A549 (cell line): ENCODE measurements at regions not wholly inside any gene's neighbourhood (a gene's known extent, or its start where the extent isn't known, plus 50 kb on each side); places are given as distances from the start of the nearest gene placed in this dataset.

Source experiments
- ATAC-seq, 2 experiments: fragments of 200-7000 bp in 1 of 2; fragments of >200 bp in 1 of 2; cut with Nextera tagmentation in 1 of 2; cut with Tn5 transposase in 1 of 2; 3 replicates each; pipeline versions ENCODE4 v1.8.0 to v1.9.1; 2018 to 2020; ENCODE audit warnings: mild to moderate bottlenecking in 1 of 2, moderate library complexity in 1 of 2
- CTCF ChIA-PET: fragments of 300-600 bp; sonication (Branson Sonifier 250); formaldehyde crosslinking; extraction: SDS; loops from one replicate; lab custom pipeline; 2021; ENCODE audit warnings: antibody characterized with exemption, inconsistent platforms; lab: Yijun Ruan, JAX
- POLR2A ChIA-PET: fragments of 350-600 bp; formaldehyde crosslinking; extraction: SDS; loops from one replicate; lab custom pipeline; 2021; ENCODE audit warnings: antibody characterized with exemption, inconsistent platforms; lab: Yijun Ruan, JAX
- DNase-seq, 2 experiments: peaks; one replicate each; pipeline versions ENCODE4 v3.0.0 to v3.0.0-alpha.2; 2011 to 2016; ENCODE audit warnings: low read depth in 1 of 2, low spot score in 1 of 2
- FAIRE-seq: peaks from 2 replicates; lab custom pipeline; 2011; peaks lifted over from hg19 to GRCh38; lab: Jason Lieb, UNC
- H3K27ac ChIP-seq, 2 experiments: fragments of >200 bp; sonication (Bioruptor Twin); formaldehyde crosslinking; 3 replicates each; pipeline ENCODE4 v1.5.1; 2016 to 2017
- H3K4me1 ChIP-seq: fragments of >200 bp; sonication (Bioruptor Twin); formaldehyde crosslinking; 3 replicates; pipeline ENCODE4 v1.6.1; 2016
- H3K4me2 ChIP-seq: fragments of >200 bp; sonication (Bioruptor Twin); formaldehyde crosslinking; 3 replicates; pipeline ENCODE4 v1.6.1; 2016
- H3K4me3 ChIP-seq: fragments of >200 bp; sonication (Bioruptor Twin); formaldehyde crosslinking; 3 replicates; pipeline ENCODE4 v1.5.1; 2016
- H3K9me3 ChIP-seq: fragments of >200 bp; sonication (Bioruptor Twin); formaldehyde crosslinking; 3 replicates; pipeline ENCODE4 v1.6.1; 2016
- BCL3 ChIP-seq: fragments of >200 bp; sonication (Bioruptor Twin); formaldehyde crosslinking; IDR thresholded peaks from 3 replicates; pipeline ENCODE4 v1.6.1; 2016
- BHLHE40 ChIP-seq: IDR thresholded peaks from 2 replicates; pipeline ENCODE4 v1.6.1; 2012; ENCODE audit warnings: low read depth, low read length, inconsistent platforms
- CBX8 ChIP-seq: fragments of 200-600 bp; sonication (generic); IDR thresholded peaks from 2 replicates; pipeline ENCODE4 v1.6.1; 2016
- CHD4 ChIP-seq: fragments of 200-600 bp; sonication (generic); IDR thresholded peaks from 2 replicates; pipeline ENCODE4 v1.6.1; 2016; ENCODE audit warnings: antibody characterized with exemption, mild to moderate bottlenecking, borderline replicate concordance
- EHF ChIP-seq: fragments of 250-450 bp; sonication (Bioruptor Pico); IDR thresholded peaks from 2 replicates; pipeline ENCODE4 v1.5.0; 2020; ENCODE audit warnings: mild to moderate bottlenecking
- EP300 ChIP-seq, 2 experiments: fragments of >200 bp; sonication (Bioruptor Twin); formaldehyde crosslinking; IDR thresholded peaks; 2 replicates in 1 of 2; 3 replicates in 1 of 2; pipeline ENCODE4 v1.6.1; 2016 to 2017
- FOSL2 ChIP-seq, 2 experiments: fragments of 450-650 bp in 1 of 2; fragments of >200 bp in 1 of 2; sonication (Bioruptor Twin) in 1 of 2; formaldehyde crosslinking; IDR thresholded peaks; 2 replicates each; pipeline versions ENCODE4 v1.5.0 to v1.6.1; 2016 to 2020; ENCODE audit warnings: mild to moderate bottlenecking in 1 of 2, moderate library complexity in 1 of 2
- FOXS1 ChIP-seq: fragments of 250-450 bp; sonication (Bioruptor Pico); IDR thresholded peaks from 2 replicates; pipeline ENCODE4 v1.5.0; 2020; ENCODE audit warnings: mild to moderate bottlenecking, moderate library complexity
- HES2 ChIP-seq: fragments of >200 bp; sonication (Bioruptor Twin); formaldehyde crosslinking; IDR thresholded peaks from 2 replicates; pipeline ENCODE4 v1.6.1; 2016
- HEYL ChIP-seq: fragments of 250-450 bp; sonication (Bioruptor Pico); IDR thresholded peaks from 2 replicates; pipeline ENCODE4 v1.8.0; 2021; ENCODE audit warnings: mild to moderate bottlenecking, moderate library complexity
- HOXB13 ChIP-seq: fragments of 250-450 bp; sonication (Bioruptor Pico); IDR thresholded peaks from 2 replicates; pipeline ENCODE4 v1.5.0; 2020; ENCODE audit warnings: low read depth, mild to moderate bottlenecking, moderate library complexity
- HOXB5 ChIP-seq: fragments of 250-450 bp; sonication (Bioruptor Pico); IDR thresholded peaks from 2 replicates; pipeline ENCODE4 v1.5.0; 2020; ENCODE audit warnings: mild to moderate bottlenecking, moderate library complexity
- JUN ChIP-seq, 2 experiments: fragments of >200 bp; sonication (Bioruptor Twin); formaldehyde crosslinking; IDR thresholded peaks; 2 replicates in 1 of 2; 3 replicates in 1 of 2; pipeline ENCODE4 v1.6.1; 2016 to 2017
- KDM1A ChIP-seq: fragments of 200-600 bp; sonication (generic); IDR thresholded peaks from 2 replicates; pipeline ENCODE4 v1.6.1; 2016; ENCODE audit warnings: low read depth, mild to moderate bottlenecking
- KDM5A ChIP-seq: fragments of 200-600 bp; sonication (generic); IDR thresholded peaks from 2 replicates; pipeline ENCODE4 v1.6.1; 2016; ENCODE audit warnings: antibody characterized with exemption, mild to moderate bottlenecking
- MYC ChIP-seq: IDR thresholded peaks from 2 replicates; pipeline ENCODE4 v1.6.1; 2012; ENCODE audit warnings: mild to moderate bottlenecking, inconsistent platforms, low read length, improper control_type of control experiment, borderline replicate concordance
- NFE2L2 ChIP-seq: fragments of 150-350 bp; conservative IDR thresholded peaks from 2 replicates; pipeline ENCODE4 v1.6.1; 2014; ENCODE audit warnings: low read length
- POLR2A ChIP-seq: IDR thresholded peaks from 2 replicates; pipeline ENCODE4 v1.6.1; 2012; ENCODE audit warnings: mild to moderate bottlenecking, low read length
- RCOR1 ChIP-seq: fragments of 150-350 bp; IDR thresholded peaks from 2 replicates; pipeline ENCODE4 v1.6.1; 2014; ENCODE audit warnings: antibody characterized with exemption, low read length, low read depth
- REST ChIP-seq: fragments of 200-600 bp; sonication (generic); IDR thresholded peaks from 2 replicates; pipeline ENCODE4 v1.6.1; 2016; ENCODE audit warnings: antibody characterized with exemption, mild to moderate bottlenecking, moderate library complexity
- RFX5 ChIP-seq: fragments of 450-650 bp; IDR thresholded peaks from 2 replicates; pipeline ENCODE4 v1.7.1; 2014; ENCODE audit warnings: antibody characterized with exemption, mild to moderate bottlenecking, moderate library complexity
- RNF2 ChIP-seq: fragments of 200-600 bp; sonication (generic); IDR thresholded peaks from 2 replicates; pipeline ENCODE4 v1.6.1; 2016; ENCODE audit warnings: low read depth, mild to moderate bottlenecking, antibody characterized with exemption, moderate library complexity, borderline replicate concordance
- TP53 ChIP-seq: fragments of 250-450 bp; sonication (Bioruptor Pico); IDR thresholded peaks from 2 replicates; pipeline ENCODE4 v1.5.0; 2021; ENCODE audit warnings: mild to moderate bottlenecking, moderate library complexity
- USF2 ChIP-seq: fragments of 450-650 bp; IDR thresholded peaks from 2 replicates; pipeline ENCODE4 v1.6.1; 2014; ENCODE audit warnings: antibody characterized with exemption
- ZSCAN20 ChIP-seq: fragments of 250-450 bp; sonication (Bioruptor Pico); IDR thresholded peaks from 2 replicates; pipeline ENCODE4 v1.8.0; 2022; ENCODE audit warnings: mild to moderate bottlenecking, moderate library complexity
- whole genome bisulfite sequencing: methylation state at CpG from one replicate; pipeline ENCODE4 v1.1.6; 2017; ENCODE audit errors: missing lambda C conversion rate; 5-methylcytosine and 5-hydroxymethylcytosine counted together
- TF ChIP-seq, protein P1 (sequence below): IDR thresholded peaks from 2 replicates; pipeline ENCODE4 v1.6.1; 2012

DNA sequence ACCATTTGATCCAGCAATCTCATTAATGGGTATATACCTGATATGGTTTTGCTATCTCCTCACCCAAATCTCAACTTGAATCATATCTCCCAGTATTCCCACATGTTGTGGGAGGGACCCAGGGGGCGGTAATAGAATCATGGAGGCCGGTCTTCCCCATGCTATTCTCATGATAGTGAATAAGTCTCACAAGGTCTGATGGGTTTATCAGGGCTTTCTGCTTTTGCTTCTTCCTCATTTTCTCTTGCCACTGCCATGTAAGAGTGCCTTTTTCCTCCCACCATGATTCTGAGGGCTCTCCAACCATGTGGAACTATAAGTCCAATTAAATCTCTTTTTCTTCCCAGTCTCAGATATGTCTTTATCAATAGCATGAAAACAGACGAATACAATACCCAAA, 74.5 kb upstream of the APC start:
- Histone ChIP-seq H3K4me3 (no peak overlapping the region), H3K27ac (no peak overlapping the region), H3K9me3 (no peaks in the 10 kb centered on the region), H3K4me2 (no peak overlapping the region), H3K4me1 (no peaks in the 10 kb centered on the region)
- ChIA-PET POLR2A (no interaction called here), CTCF (no interaction called here)
- ATAC-seq = no peak
- TF ChIP-seq CBX8 (no peak), ZSCAN20 (CRISPR knock-in tag) (no peak), BCL3 (no peak), EP300 (IDR thresholded peaks at IDR 0.05) (no peak), FOSL2 (IDR thresholded peaks at IDR 0.05) (no peak), FOSL2 (CRISPR knock-in tag; IDR thresholded peaks at IDR 0.05) (no peak), KDM1A (no peak), POLR2A (no peak), RFX5 (no peak), KDM5A (no peak), MYC (no peak), HES2 (no peak), HOXB13 (CRISPR knock-in tag) (no peak)
- 33% methylated on average over 3 of the region's 3 CpGs for WGBS
- no peak for DNase-seq
- FAIRE-seq = no peak

- ChIA-PET CTCF (no interaction called here), POLR2A (no interaction called here)
- DNase-seq = no peak
- no peak for FAIRE-seq
- Histone ChIP-seq H3K4me2 (no peak overlapping the region), H3K4me1 (no peaks in the 10 kb centered on the region), H3K9me3 (no peaks in the 10 kb centered on the region), H3K27ac (no peak overlapping the region), H3K4me3 (no peak overlapping the region)
- 56% methylated on average over 4 of the region's 4 CpGs for WGBS
- peak in 1 of 2 experiments; percentile 60; a peak in 2 of 6 replicates for ATAC-seq
- TF ChIP-seq FOSL2 (IDR thresholded peaks at IDR 0.05) (no peak), FOSL2 (CRISPR knock-in tag; IDR thresholded peaks at IDR 0.05) (peak; percentile 32; the same call in 1 of the 2 replicates), REST (no peak), RNF2 (no peak)
These were observed 69.7 kb upstream of the APC start for GRCh38 chr5:112668016-112668415.

DNA sequence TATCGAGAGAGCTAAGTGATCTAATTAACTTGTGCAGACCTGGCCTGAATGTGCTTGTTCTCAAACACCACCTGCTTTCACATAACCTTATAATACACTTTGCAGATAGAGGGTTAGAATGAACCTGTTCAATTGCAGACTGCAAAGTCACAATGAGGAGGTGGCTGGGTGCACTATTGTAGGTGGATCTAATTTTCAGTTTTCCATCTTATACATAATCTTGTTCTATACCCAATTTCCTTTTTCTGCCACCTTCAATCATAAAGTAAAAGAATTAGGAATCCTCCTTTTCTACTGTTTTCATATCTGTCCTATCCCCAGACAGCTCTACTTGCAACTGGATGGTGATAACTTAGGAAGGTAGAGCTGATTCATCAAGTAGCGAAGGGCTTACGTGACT, 68.8 kb upstream of the APC start:
- H3K4me2 ChIP-seq = no peak overlapping the region
- FAIRE-seq = no peak
- no peak for DNase-seq
- no peak overlapping the region for H3K27ac ChIP-seq
- ChIA-PET POLR2A (no interaction called here), CTCF (no interaction called here)
- WGBS = 91% methylated on average over 3 of the region's 3 CpGs
- no peaks in the 10 kb centered on the region for H3K4me1 ChIP-seq
- H3K9me3 ChIP-seq = no peaks in the 10 kb centered on the region
- no peak overlapping the region for H3K4me3 ChIP-seq
- ATAC-seq = no peak
- no peak for TF ChIP-seq RFX5

- FAIRE-seq (no peak), ATAC-seq (no peak), DNase-seq (no peak)
- Histone ChIP-seq H3K4me2 (no peak overlapping the region), H3K9me3 (no peaks in the 10 kb centered on the region), H3K27ac (no peak overlapping the region), H3K4me1 (no peaks in the 10 kb centered on the region), H3K4me3 (no peak overlapping the region)
- POLR2A ChIA-PET = no interaction called here
- CTCF ChIA-PET = no interaction called here
- WGBS = 63% methylated on average over 5 of the region's 5 CpGs
- TF ChIP-seq JUN (IDR thresholded peaks at IDR 0.05) (no peak), BHLHE40 (no peak), CHD4 (no peak), TP53 (CRISPR knock-in tag) (no peak), HOXB5 (CRISPR knock-in tag) (no peak), NFE2L2 (no peak), RCOR1 (no peak), USF2 (no peak), RFX5 (no peak), HOXB13 (CRISPR knock-in tag) (no peak), MYC (no peak), KDM5A (no peak), EHF (CRISPR knock-in tag) (no peak), HEYL (no peak), FOXS1 (CRISPR knock-in tag) (no peak)
- TF ChIP-seq, protein P1, sequence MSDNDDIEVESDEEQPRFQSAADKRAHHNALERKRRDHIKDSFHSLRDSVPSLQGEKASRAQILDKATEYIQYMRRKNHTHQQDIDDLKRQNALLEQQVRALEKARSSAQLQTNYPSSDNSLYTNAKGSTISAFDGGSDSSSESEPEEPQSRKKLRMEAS = no peak
These were observed 68.2 kb upstream of the APC start for GRCh38 chr5:112669328-112669963.
